GM23338 (cell line): ENCODE measurements at regions not wholly inside any gene's neighbourhood (a gene's known extent, or its start where the extent isn't known, plus 50 kb on each side); places are given as distances from the start of the nearest gene placed in this dataset.
"Not testable (repeated sequence)": the region's sequence is repeated elsewhere in the genome, so short reads cannot be mapped to it uniquely, and the experiment has no call there.

ENCODE experiments used
- ATAC-seq: fragments of 200-7000 bp; cut with Tn5 transposase; 3 replicates; pipeline ENCODE4 v1.9.1; 2020
- DNase-seq: peaks from one replicate; pipeline ENCODE4 v3.0.0-alpha.2; 2015; ENCODE audit warnings: low spot score
- H2AFZ ChIP-seq: fragments of 200-600 bp; sonication (generic); 2 replicates; pipeline ENCODE4 v1.8.0; 2016; ENCODE audit warnings: antibody characterized with exemption, mild to moderate bottlenecking, moderate library complexity
- H3F3A ChIP-seq: fragments of 200-600 bp; sonication (generic); replicated peaks from 2 replicates; pipeline ENCODE4 v1.8.0; 2017; ENCODE audit warnings: antibody characterized with exemption, mixed run types, low read depth
- H3K27ac ChIP-seq: fragments of 200-600 bp; sonication (generic); 2 replicates; pipeline ENCODE4 v1.6.1; 2016; ENCODE audit warnings: low read depth
- H3K27me3 ChIP-seq: fragments of 200-600 bp; sonication (generic); 2 replicates; pipeline ENCODE4 v1.8.0; 2016; ENCODE audit warnings: mild to moderate bottlenecking, mixed run types, moderate library complexity; ENCODE audit not compliant: insufficient read depth
- H3K36me3 ChIP-seq: fragments of 200-600 bp; sonication (generic); 2 replicates; pipeline ENCODE4 v1.8.0; 2016; ENCODE audit warnings: mild to moderate bottlenecking; ENCODE audit not compliant: insufficient read depth
- H3K4me1 ChIP-seq: fragments of 200-600 bp; sonication (generic); 2 replicates; pipeline ENCODE4 v1.8.0; 2016; ENCODE audit warnings: mild to moderate bottlenecking, moderate library complexity; ENCODE audit not compliant: insufficient read depth
- H3K4me2 ChIP-seq: fragments of 200-600 bp; sonication (generic); 2 replicates; pipeline ENCODE4 v1.7.1; 2017; ENCODE audit warnings: mixed run types
- H3K4me3 ChIP-seq: fragments of 200-600 bp; sonication (generic); 2 replicates; pipeline ENCODE4 v1.6.1; 2016; ENCODE audit warnings: mixed run types
- H3K79me2 ChIP-seq: fragments of 200-600 bp; sonication (generic); replicated peaks from 2 replicates; pipeline ENCODE4 v1.8.0; 2017; ENCODE audit warnings: mild to moderate bottlenecking; ENCODE audit not compliant: insufficient read depth
- H3K9me2 ChIP-seq: fragments of 200-600 bp; sonication (generic); 2 replicates; pipeline ENCODE4 v1.8.0; 2017; ENCODE audit not compliant: insufficient read depth
- H4K20me1 ChIP-seq: fragments of 200-600 bp; sonication (generic); replicated peaks from 2 replicates; pipeline ENCODE4 v1.8.0; 2017; ENCODE audit warnings: mild to moderate bottlenecking; ENCODE audit not compliant: insufficient read depth
- H3K27ac Mint-ChIP-seq: 2 replicates; pipeline ENCODE4 v1.8.0; 2020; ENCODE audit warnings: inconsistent platforms, mild to moderate bottlenecking, moderate library complexity, mixed read lengths
- H3K27me3 Mint-ChIP-seq: 3 replicates; pipeline ENCODE4 v1.8.0; 2022; ENCODE audit warnings: low read depth, mild to moderate bottlenecking, moderate library complexity, mixed read lengths, inconsistent platforms; ENCODE audit not compliant: insufficient read depth, poor library complexity
- H3K36me3 Mint-ChIP-seq: 3 replicates; pipeline ENCODE4 v1.8.0; 2021; ENCODE audit warnings: low read depth, mild to moderate bottlenecking, inconsistent platforms, moderate library complexity, mixed read lengths
- H3K4me1 Mint-ChIP-seq: 3 replicates; pipeline ENCODE4 v1.8.0; 2020; ENCODE audit warnings: mild to moderate bottlenecking, inconsistent platforms, mixed read lengths
- H3K4me3 Mint-ChIP-seq: 3 replicates; pipeline ENCODE4 v1.8.0; 2021; ENCODE audit warnings: moderate library complexity, mild to moderate bottlenecking, inconsistent platforms, mixed read lengths
- H3K9me3 Mint-ChIP-seq: 3 replicates; pipeline ENCODE4 v1.8.0; 2020; ENCODE audit warnings: moderate library complexity, mild to moderate bottlenecking, inconsistent platforms, mixed read lengths
- CREB1 ChIP-seq: fragments of 250-450 bp; sonication (Bioruptor Pico); IDR thresholded peaks from 2 replicates; pipeline ENCODE4 v1.5.0; 2020; ENCODE audit warnings: low read depth, mild to moderate bottlenecking, moderate library complexity
- ETS1 ChIP-seq: IDR thresholded peaks from 2 replicates; pipeline ENCODE4 v1.6.1; 2016; ENCODE audit warnings: antibody characterized with exemption
- JUNB ChIP-seq: IDR thresholded peaks from one replicate; pipeline ENCODE4 v1.6.1; 2016; ENCODE audit warnings: antibody characterized with exemption; ENCODE audit not compliant: unreplicated experiment
- NANOG ChIP-seq: IDR thresholded peaks from 2 replicates; pipeline ENCODE4 v1.6.1; 2016; ENCODE audit warnings: antibody characterized with exemption, borderline replicate concordance
- POLR2AphosphoS5 ChIP-seq: IDR thresholded peaks from 2 replicates; pipeline ENCODE4 v1.6.1; 2016; ENCODE audit warnings: antibody characterized with exemption, low read depth
- REST ChIP-seq: IDR thresholded peaks from one replicate; pipeline ENCODE4 v1.6.1; 2018; ENCODE audit warnings: antibody characterized with exemption; ENCODE audit not compliant: unreplicated experiment
- STAT1 ChIP-seq: IDR thresholded peaks from one replicate; pipeline ENCODE4 v1.6.1; 2016; ENCODE audit warnings: antibody characterized with exemption; ENCODE audit not compliant: unreplicated experiment
- ZNF114 ChIP-seq: fragments of 250-450 bp; sonication (Bioruptor Pico); IDR thresholded peaks from 2 replicates; pipeline ENCODE4 v1.5.0; 2020; ENCODE audit warnings: mild to moderate bottlenecking, moderate library complexity
- ZNF331 ChIP-seq: fragments of 250-450 bp; sonication (Bioruptor Pico); IDR thresholded peaks from 2 replicates; pipeline ENCODE4 v1.5.0; 2020; ENCODE audit warnings: low read depth, mild to moderate bottlenecking, moderate library complexity
- TF ChIP-seq, protein P1 (sequence below), 2 experiments: fragments of 200-600 bp in 1 of 2; sonication (generic) in 1 of 2; conservative IDR thresholded peaks; 2 replicates each; pipeline versions ENCODE4 v1.5.1 to v1.6.1; 2016 to 2017; ENCODE audit warnings: antibody characterized with exemption in 2 of 2, low read depth in 2 of 2, mild to moderate bottlenecking in 2 of 2, moderate library complexity in 1 of 2
- TF ChIP-seq, protein P2 (sequence below): fragments of 250-450 bp; sonication (Bioruptor Pico); IDR thresholded peaks from 2 replicates; pipeline ENCODE4 v1.5.0; 2020; ENCODE audit warnings: mild to moderate bottlenecking, moderate library complexity

- Histone ChIP-seq H3K27me3 (no peaks in the 10 kb centered on the region), H2AFZ (no peak overlapping the region), H3K4me3 (no peak overlapping the region), H3K4me2 (no peak overlapping the region), H4K20me1 (no peaks in the 10 kb centered on the region), H3K36me3 (no peaks in the 10 kb centered on the region), H3K27ac (no peak overlapping the region), H3K79me2 (no peaks in the 10 kb centered on the region), H3K9me2 (0 out of 2 replicates have a peak, but pooled peaks cover 2% of the 10 kb centered on the region), H3F3A (no peaks in the 10 kb centered on the region), H3K4me1 (no peaks in the 10 kb centered on the region)
- H3K4me3 Mint-ChIP-seq: no peak overlapping the region
- no peaks in the 10 kb centered on the region for H3K9me3 Mint-ChIP-seq
- peaks cover 3% of the 10 kb centered on the region for H3K27me3 Mint-ChIP-seq
- no peak for DNase-seq
- no peaks in the 10 kb centered on the region for H3K36me3 Mint-ChIP-seq
- no peak overlapping the region for H3K27ac Mint-ChIP-seq
- no peak for ATAC-seq
- TF ChIP-seq NANOG (no peak), JUNB (no peak), ZNF331 (no peak), STAT1 (no peak), ZNF114 (no peak), ETS1 (no peak), POLR2AphosphoS5 (no peak), CREB1 (CRISPR knock-in tag) (no peak), REST (no peak)
- TF ChIP-seq, protein P1, sequence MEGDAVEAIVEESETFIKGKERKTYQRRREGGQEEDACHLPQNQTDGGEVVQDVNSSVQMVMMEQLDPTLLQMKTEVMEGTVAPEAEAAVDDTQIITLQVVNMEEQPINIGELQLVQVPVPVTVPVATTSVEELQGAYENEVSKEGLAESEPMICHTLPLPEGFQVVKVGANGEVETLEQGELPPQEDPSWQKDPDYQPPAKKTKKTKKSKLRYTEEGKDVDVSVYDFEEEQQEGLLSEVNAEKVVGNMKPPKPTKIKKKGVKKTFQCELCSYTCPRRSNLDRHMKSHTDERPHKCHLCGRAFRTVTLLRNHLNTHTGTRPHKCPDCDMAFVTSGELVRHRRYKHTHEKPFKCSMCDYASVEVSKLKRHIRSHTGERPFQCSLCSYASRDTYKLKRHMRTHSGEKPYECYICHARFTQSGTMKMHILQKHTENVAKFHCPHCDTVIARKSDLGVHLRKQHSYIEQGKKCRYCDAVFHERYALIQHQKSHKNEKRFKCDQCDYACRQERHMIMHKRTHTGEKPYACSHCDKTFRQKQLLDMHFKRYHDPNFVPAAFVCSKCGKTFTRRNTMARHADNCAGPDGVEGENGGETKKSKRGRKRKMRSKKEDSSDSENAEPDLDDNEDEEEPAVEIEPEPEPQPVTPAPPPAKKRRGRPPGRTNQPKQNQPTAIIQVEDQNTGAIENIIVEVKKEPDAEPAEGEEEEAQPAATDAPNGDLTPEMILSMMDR (conservative IDR thresholded peaks at IDR 0.05; ENCODE audit: low read depth in 2 of 2): no peak
- TF ChIP-seq, protein P2, sequence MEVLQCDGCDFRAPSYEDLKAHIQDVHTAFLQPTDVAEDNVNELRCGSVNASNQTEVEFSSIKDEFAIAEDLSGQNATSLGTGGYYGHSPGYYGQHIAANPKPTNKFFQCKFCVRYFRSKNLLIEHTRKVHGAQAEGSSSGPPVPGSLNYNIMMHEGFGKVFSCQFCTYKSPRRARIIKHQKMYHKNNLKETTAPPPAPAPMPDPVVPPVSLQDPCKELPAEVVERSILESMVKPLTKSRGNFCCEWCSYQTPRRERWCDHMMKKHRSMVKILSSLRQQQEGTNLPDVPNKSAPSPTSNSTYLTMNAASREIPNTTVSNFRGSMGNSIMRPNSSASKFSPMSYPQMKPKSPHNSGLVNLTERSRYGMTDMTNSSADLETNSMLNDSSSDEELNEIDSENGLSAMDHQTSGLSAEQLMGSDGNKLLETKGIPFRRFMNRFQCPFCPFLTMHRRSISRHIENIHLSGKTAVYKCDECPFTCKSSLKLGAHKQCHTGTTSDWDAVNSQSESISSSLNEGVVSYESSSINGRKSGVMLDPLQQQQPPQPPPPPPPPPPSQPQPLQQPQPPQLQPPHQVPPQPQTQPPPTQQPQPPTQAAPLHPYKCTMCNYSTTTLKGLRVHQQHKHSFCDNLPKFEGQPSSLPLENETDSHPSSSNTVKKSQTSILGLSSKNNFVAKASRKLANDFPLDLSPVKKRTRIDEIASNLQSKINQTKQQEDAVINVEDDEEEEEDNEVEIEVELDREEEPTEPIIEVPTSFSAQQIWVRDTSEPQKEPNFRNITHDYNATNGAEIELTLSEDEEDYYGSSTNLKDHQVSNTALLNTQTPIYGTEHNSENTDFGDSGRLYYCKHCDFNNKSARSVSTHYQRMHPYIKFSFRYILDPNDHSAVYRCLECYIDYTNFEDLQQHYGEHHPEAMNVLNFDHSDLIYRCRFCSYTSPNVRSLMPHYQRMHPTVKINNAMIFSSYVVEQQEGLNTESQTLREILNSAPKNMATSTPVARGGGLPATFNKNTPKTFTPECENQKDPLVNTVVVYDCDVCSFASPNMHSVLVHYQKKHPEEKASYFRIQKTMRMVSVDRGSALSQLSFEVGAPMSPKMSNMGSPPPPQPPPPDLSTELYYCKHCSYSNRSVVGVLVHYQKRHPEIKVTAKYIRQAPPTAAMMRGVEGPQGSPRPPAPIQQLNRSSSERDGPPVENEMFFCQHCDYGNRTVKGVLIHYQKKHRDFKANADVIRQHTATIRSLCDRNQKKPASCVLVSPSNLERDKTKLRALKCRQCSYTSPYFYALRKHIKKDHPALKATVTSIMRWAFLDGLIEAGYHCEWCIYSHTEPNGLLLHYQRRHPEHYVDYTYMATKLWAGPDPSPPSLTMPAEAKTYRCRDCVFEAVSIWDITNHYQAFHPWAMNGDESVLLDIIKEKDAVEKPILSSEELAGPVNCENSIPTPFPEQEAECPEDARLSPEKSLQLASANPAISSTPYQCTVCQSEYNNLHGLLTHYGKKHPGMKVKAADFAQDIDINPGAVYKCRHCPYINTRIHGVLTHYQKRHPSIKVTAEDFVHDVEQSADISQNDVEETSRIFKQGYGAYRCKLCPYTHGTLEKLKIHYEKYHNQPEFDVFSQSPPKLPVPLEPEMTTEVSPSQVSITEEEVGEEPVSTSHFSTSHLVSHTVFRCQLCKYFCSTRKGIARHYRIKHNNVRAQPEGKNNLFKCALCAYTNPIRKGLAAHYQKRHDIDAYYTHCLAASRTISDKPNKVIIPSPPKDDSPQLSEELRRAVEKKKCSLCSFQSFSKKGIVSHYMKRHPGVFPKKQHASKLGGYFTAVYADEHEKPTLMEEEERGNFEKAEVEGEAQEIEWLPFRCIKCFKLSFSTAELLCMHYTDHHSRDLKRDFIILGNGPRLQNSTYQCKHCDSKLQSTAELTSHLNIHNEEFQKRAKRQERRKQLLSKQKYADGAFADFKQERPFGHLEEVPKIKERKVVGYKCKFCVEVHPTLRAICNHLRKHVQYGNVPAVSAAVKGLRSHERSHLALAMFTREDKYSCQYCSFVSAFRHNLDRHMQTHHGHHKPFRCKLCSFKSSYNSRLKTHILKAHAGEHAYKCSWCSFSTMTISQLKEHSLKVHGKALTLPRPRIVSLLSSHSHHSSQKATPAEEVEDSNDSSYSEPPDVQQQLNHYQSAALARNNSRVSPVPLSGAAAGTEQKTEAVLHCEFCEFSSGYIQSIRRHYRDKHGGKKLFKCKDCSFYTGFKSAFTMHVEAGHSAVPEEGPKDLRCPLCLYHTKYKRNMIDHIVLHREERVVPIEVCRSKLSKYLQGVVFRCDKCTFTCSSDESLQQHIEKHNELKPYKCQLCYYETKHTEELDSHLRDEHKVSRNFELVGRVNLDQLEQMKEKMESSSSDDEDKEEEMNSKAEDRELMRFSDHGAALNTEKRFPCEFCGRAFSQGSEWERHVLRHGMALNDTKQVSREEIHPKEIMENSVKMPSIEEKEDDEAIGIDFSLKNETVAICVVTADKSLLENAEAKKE (CRISPR knock-in tag): no peak
- H3K4me1 Mint-ChIP-seq: no peaks in the 10 kb centered on the region
Observed at GRCh38 chr7:131933751-131934289, 377.4 kb upstream of the PODXL start.

- H2AFZ ChIP-seq, H4K20me1 ChIP-seq, H3K36me3 Mint-ChIP-seq, DNase-seq, H3K27ac ChIP-seq, H3K4me3 ChIP-seq, H3K79me2 ChIP-seq, H3F3A ChIP-seq, H3K9me2 ChIP-seq, H3K36me3 ChIP-seq, ATAC-seq, H3K4me1 ChIP-seq, H3K4me2 ChIP-seq, H3K27me3 ChIP-seq, H3K4me1 Mint-ChIP-seq, H3K4me3 Mint-ChIP-seq, H3K27ac Mint-ChIP-seq, H3K27me3 Mint-ChIP-seq, H3K9me3 Mint-ChIP-seq: not testable (repeated sequence)
Observed at GRCh38 chr7:131933219-131933618, 376.8 kb upstream of the PODXL start.
